ENCODE measurements at regions not wholly inside any gene's neighbourhood (a gene's known extent, or its start where the extent isn't known, plus 50 kb on each side); places are given as distances from the start of the nearest gene placed in this dataset.

DNA sequence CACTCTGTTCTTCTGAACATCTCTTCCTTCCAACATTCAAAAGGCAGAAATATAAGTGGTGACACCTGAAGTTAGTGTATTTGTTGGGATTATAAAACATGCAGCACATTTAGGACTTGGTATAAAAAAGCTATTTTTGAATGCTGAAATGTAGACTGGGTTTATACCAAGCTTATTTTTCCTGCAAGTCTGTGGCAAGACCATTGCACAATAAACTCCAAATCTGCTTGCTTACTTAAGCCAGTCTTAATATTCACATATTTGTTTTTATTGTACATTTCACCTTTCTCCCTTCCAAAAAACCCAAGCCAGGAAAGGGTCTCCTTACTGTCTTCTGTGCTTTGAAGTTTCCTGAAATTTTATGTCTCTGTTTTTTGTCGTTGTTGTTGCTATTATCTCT, 63.7 kb downstream of the FHIP1A start:
- no peak for TF ChIP-seq ZNF274 (IDR thresholded peaks at IDR 0.05; ENCODE audit: low read depth, low read length)
- no peak for TF ChIP-seq CTCF (IDR thresholded peaks at IDR 0.05 in 2 of 3, conservative IDR thresholded peaks at IDR 0.05 in 1 of 3; ENCODE audit: borderline replicate concordance in 1 of 3, insufficient read depth in 1 of 3, low read depth in 2 of 3, low read length in 2 of 3)
- TF ChIP-seq POLR2A (IDR thresholded peaks at IDR 0.05; ENCODE audit: borderline replicate concordance, extremely low read depth, insufficient read depth, insufficient read length), result no peak
- no peak for TF ChIP-seq SRF (IDR thresholded peaks at IDR 0.05; ENCODE audit: low read depth)
- no peak for TF ChIP-seq EGR1 (IDR thresholded peaks at IDR 0.05; ENCODE audit: low read depth)
- TF ChIP-seq YY1 (IDR thresholded peaks at IDR 0.05; ENCODE audit: extremely low read depth, insufficient replicate concordance, low read depth, low read length), result no peak
- TF ChIP-seq TCF7L2 (IDR thresholded peaks at IDR 0.05; ENCODE audit: borderline replicate concordance, extremely low read depth, insufficient read depth, insufficient read length), result no peak
- no peak for TF ChIP-seq ZBTB33 (IDR thresholded peaks at IDR 0.05; ENCODE audit: extremely low read depth, insufficient replicate concordance, low read length)
- TF ChIP-seq RAD21 (IDR thresholded peaks at IDR 0.05; ENCODE audit: low read depth), result no peak
- TF ChIP-seq, protein P1, sequence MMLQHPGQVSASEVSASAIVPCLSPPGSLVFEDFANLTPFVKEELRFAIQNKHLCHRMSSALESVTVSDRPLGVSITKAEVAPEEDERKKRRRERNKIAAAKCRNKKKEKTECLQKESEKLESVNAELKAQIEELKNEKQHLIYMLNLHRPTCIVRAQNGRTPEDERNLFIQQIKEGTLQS (IDR thresholded peaks at IDR 0.05), result no peak
